GM23338 (cell line): ENCODE measurements at regions not wholly inside any gene's neighbourhood (a gene's known extent, or its start where the extent isn't known, plus 50 kb on each side); places are given as distances from the start of the nearest gene placed in this dataset.

Experiments
- CREB1 ChIP-seq: fragments of 250-450 bp; sonication (Bioruptor Pico); IDR thresholded peaks from 2 replicates; pipeline ENCODE4 v1.5.0; 2020; ENCODE audit warnings: low read depth, mild to moderate bottlenecking, moderate library complexity
- EZH2 ChIP-seq: fragments of 200-600 bp; sonication (generic); IDR thresholded peaks from one replicate; pipeline ENCODE4 v1.8.0; 2017; ENCODE audit warnings: antibody characterized with exemption, mild to moderate bottlenecking, low read depth; ENCODE audit not compliant: unreplicated experiment
- EZH2phosphoT487 ChIP-seq: fragments of 200-600 bp; sonication (generic); IDR thresholded peaks from one replicate; pipeline ENCODE4 v1.8.1; 2018; ENCODE audit warnings: antibody characterized with exemption; ENCODE audit not compliant: unreplicated experiment
- NANOG ChIP-seq: IDR thresholded peaks from 2 replicates; pipeline ENCODE4 v1.6.1; 2016; ENCODE audit warnings: antibody characterized with exemption, borderline replicate concordance
- POLR2AphosphoS5 ChIP-seq: IDR thresholded peaks from 2 replicates; pipeline ENCODE4 v1.6.1; 2016; ENCODE audit warnings: antibody characterized with exemption, low read depth
- ZNF331 ChIP-seq: fragments of 250-450 bp; sonication (Bioruptor Pico); IDR thresholded peaks from 2 replicates; pipeline ENCODE4 v1.5.0; 2020; ENCODE audit warnings: low read depth, mild to moderate bottlenecking, moderate library complexity
- TF ChIP-seq, protein P1 (sequence below), 2 experiments: fragments of 200-600 bp in 1 of 2; sonication (generic) in 1 of 2; conservative IDR thresholded peaks; 2 replicates each; pipeline versions ENCODE4 v1.5.1 to v1.6.1; 2016 to 2017; ENCODE audit warnings: antibody characterized with exemption in 2 of 2, low read depth in 2 of 2, mild to moderate bottlenecking in 2 of 2, moderate library complexity in 1 of 2
- TF ChIP-seq, protein P2 (sequence below): IDR thresholded peaks from one replicate; pipeline ENCODE4 v1.6.1; 2018; ENCODE audit warnings: antibody characterized with exemption; ENCODE audit not compliant: unreplicated experiment

DNA sequence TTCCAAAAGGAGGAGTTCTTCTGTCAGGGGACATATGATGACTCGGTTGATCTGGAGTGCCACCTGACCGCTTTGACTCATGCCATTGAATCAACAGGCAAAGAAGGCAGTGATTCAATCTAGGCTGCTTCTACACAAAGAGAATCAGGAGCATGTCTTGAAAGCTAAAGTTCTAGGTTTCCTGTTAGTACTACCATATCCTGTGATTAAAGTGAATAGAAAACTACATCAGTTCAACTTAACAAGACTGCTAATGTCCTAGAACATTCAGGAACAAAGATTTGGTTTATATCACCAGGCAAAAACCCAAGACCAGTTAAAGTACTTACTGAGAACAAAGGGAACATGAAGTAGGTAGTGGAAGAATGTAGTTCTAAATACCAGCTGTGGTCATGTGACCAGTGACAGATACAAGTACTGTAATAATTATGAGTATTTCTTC, 216.8 kb upstream of the SGK1 start:
- TF ChIP-seq, protein P1, sequence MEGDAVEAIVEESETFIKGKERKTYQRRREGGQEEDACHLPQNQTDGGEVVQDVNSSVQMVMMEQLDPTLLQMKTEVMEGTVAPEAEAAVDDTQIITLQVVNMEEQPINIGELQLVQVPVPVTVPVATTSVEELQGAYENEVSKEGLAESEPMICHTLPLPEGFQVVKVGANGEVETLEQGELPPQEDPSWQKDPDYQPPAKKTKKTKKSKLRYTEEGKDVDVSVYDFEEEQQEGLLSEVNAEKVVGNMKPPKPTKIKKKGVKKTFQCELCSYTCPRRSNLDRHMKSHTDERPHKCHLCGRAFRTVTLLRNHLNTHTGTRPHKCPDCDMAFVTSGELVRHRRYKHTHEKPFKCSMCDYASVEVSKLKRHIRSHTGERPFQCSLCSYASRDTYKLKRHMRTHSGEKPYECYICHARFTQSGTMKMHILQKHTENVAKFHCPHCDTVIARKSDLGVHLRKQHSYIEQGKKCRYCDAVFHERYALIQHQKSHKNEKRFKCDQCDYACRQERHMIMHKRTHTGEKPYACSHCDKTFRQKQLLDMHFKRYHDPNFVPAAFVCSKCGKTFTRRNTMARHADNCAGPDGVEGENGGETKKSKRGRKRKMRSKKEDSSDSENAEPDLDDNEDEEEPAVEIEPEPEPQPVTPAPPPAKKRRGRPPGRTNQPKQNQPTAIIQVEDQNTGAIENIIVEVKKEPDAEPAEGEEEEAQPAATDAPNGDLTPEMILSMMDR (conservative IDR thresholded peaks at IDR 0.05; ENCODE audit: low read depth in 2 of 2), result no peak
- TF ChIP-seq, protein P2, sequence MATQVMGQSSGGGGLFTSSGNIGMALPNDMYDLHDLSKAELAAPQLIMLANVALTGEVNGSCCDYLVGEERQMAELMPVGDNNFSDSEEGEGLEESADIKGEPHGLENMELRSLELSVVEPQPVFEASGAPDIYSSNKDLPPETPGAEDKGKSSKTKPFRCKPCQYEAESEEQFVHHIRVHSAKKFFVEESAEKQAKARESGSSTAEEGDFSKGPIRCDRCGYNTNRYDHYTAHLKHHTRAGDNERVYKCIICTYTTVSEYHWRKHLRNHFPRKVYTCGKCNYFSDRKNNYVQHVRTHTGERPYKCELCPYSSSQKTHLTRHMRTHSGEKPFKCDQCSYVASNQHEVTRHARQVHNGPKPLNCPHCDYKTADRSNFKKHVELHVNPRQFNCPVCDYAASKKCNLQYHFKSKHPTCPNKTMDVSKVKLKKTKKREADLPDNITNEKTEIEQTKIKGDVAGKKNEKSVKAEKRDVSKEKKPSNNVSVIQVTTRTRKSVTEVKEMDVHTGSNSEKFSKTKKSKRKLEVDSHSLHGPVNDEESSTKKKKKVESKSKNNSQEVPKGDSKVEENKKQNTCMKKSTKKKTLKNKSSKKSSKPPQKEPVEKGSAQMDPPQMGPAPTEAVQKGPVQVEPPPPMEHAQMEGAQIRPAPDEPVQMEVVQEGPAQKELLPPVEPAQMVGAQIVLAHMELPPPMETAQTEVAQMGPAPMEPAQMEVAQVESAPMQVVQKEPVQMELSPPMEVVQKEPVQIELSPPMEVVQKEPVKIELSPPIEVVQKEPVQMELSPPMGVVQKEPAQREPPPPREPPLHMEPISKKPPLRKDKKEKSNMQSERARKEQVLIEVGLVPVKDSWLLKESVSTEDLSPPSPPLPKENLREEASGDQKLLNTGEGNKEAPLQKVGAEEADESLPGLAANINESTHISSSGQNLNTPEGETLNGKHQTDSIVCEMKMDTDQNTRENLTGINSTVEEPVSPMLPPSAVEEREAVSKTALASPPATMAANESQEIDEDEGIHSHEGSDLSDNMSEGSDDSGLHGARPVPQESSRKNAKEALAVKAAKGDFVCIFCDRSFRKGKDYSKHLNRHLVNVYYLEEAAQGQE, result no peak
- TF ChIP-seq EZH2phosphoT487 (no peak), NANOG (no peak), POLR2AphosphoS5 (no peak), EZH2 (no peak), ZNF331 (CRISPR knock-in tag) (no peak), CREB1 (CRISPR knock-in tag) (no peak)
